Chondrocyte (in vitro differentiated cells): ENCODE measurements at regions not wholly inside any gene's neighbourhood (a gene's known extent, or its start where the extent isn't known, plus 50 kb on each side); places are given as distances from the start of the nearest gene placed in this dataset.
"Not testable (repeated sequence)": the region's sequence is repeated elsewhere in the genome, so short reads cannot be mapped to it uniquely, and the experiment has no call there.

Experiments used
- DNase-seq: peaks from one replicate; pipeline ENCODE4 v3.0.0; 2021; ENCODE audit warnings: mixed read lengths, low spot score
- H3K27ac Mint-ChIP-seq: one replicate; pipeline ENCODE4 v1.8.0; 2021; ENCODE audit warnings: mild to moderate bottlenecking, moderate library complexity, mixed read lengths; ENCODE audit not compliant: unreplicated experiment
- H3K27me3 Mint-ChIP-seq: 2 replicates; pipeline ENCODE4 v1.8.0; 2021; ENCODE audit warnings: low read depth, mixed read lengths
- H3K36me3 Mint-ChIP-seq: 2 replicates; pipeline ENCODE4 v1.8.0; 2021; ENCODE audit warnings: low read depth, mixed read lengths
- H3K4me1 Mint-ChIP-seq: 2 replicates; pipeline ENCODE4 v1.8.0; 2021; ENCODE audit warnings: low read depth, mild to moderate bottlenecking, mixed read lengths
- H3K4me3 Mint-ChIP-seq: one replicate; pipeline ENCODE4 v1.8.0; 2021; ENCODE audit warnings: mild to moderate bottlenecking, moderate library complexity, mixed read lengths; ENCODE audit not compliant: unreplicated experiment
- H3K9me3 Mint-ChIP-seq: 2 replicates; pipeline ENCODE4 v1.8.0; 2021; ENCODE audit warnings: low read depth, mixed read lengths
- TF ChIP-seq, protein P1 (sequence below): fragments of 200-600 bp; sonication (generic); IDR thresholded peaks from 2 replicates; pipeline ENCODE4 v1.5.0; 2021; ENCODE audit warnings: antibody characterized with exemption, mild to moderate bottlenecking, moderate library complexity

DNA sequence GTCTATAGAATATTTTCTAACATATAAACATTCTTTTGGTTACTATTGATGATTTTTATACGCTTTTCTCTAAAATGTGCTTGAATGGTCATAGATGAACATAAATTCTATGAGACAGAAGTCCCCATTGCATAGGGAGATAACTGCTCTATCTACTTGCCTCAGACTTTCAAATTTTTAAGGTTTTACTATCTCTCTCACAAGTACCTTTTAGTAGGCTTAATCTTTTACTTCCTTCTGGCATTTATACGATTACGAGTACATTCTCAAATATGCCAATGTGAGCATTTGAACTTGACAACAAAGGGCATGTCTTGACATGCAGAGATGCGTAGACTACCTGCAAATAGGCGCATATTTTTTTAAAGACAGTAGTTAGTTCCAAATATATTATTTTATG is 935.9 kb upstream of the LRATD1 start:
- Mint-ChIP-seq H3K27ac (no peak overlapping the region), H3K4me3 (no peak overlapping the region), H3K4me1 (no peaks in the 10 kb centered on the region), H3K27me3 (peaks cover 7% of the 10 kb centered on the region), H3K9me3 (no peaks in the 10 kb centered on the region), H3K36me3 (no peaks in the 10 kb centered on the region)
- TF ChIP-seq, protein P1, sequence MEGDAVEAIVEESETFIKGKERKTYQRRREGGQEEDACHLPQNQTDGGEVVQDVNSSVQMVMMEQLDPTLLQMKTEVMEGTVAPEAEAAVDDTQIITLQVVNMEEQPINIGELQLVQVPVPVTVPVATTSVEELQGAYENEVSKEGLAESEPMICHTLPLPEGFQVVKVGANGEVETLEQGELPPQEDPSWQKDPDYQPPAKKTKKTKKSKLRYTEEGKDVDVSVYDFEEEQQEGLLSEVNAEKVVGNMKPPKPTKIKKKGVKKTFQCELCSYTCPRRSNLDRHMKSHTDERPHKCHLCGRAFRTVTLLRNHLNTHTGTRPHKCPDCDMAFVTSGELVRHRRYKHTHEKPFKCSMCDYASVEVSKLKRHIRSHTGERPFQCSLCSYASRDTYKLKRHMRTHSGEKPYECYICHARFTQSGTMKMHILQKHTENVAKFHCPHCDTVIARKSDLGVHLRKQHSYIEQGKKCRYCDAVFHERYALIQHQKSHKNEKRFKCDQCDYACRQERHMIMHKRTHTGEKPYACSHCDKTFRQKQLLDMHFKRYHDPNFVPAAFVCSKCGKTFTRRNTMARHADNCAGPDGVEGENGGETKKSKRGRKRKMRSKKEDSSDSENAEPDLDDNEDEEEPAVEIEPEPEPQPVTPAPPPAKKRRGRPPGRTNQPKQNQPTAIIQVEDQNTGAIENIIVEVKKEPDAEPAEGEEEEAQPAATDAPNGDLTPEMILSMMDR, result no peak
- no peak for DNase-seq

DNA sequence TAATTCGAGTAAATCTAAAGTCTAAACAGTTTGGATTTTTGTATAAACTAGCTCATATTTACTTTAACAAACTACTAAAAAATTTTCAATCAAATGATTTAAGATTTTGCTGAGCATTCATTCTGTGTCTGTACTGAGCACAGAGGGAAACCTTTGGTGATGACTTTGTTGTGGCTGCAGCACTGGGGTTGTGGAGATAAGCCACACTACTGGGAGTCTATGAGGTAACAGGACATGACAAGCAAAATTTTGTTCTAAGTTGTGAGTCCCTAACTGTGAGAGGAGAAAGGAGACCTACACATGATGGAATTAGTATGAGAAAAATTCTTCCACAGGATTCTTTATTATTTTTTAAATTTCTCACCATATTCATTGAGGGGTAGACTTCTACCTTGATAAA is 933.7 kb upstream of the LRATD1 start:
- Mint-ChIP-seq H3K36me3 (no peaks in the 10 kb centered on the region), H3K27ac (no peak overlapping the region), H3K4me1 (no peaks in the 10 kb centered on the region), H3K9me3 (no peaks in the 10 kb centered on the region), H3K4me3 (no peak overlapping the region), H3K27me3 (peaks cover 7% of the 10 kb centered on the region)
- TF ChIP-seq, protein P1, result no peak
- no peak for DNase-seq

DNA sequence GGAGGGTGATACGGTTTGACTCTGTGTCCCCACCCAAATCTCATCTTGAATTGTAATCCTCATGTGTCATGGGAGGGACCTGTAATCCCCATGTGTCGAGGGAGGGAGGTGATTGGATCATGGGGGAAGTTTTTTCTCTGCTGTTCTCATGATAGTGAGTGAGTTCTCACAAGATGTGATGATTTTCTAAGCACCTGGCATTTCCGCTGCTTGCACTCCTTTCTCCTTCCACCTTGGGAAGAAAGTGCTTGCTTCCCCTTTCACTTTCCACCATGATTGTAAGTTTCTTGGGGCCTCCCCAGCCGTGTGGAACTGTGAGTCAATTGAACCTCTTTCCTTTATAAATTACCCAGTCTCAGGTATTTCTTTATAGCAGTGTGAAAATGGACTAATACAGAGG is 932.6 kb upstream of the LRATD1 start:
- H3K27ac Mint-ChIP-seq, H3K36me3 Mint-ChIP-seq, H3K4me1 Mint-ChIP-seq, H3K27me3 Mint-ChIP-seq, DNase-seq, H3K4me3 Mint-ChIP-seq, H3K9me3 Mint-ChIP-seq: not testable (repeated sequence)

DNA sequence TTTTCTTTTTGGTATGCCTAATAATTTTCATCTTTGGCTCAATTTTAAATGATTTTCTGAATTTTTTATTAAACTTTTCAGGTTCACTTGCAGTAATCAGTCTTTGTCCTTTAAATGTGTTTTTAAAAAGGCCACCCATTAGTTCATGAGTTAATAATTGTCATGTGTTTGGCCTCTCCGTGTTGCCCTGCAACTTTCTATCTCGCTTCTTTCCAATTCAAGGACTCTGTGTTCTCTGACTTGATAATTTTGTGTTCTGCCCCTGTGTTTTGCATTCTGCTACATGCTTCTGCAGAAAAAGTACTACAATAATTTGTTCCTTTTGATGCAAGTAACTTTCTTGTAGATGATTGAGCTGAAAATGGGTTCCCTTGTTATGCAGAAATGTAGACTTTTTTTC is 921.4 kb upstream of the LRATD1 start:
- H3K27ac Mint-ChIP-seq, result no peak overlapping the region
- TF ChIP-seq, protein P1, result no peak
- H3K36me3 Mint-ChIP-seq, result no peaks in the 10 kb centered on the region
- H3K4me3 Mint-ChIP-seq, result no peak overlapping the region
- H3K9me3 Mint-ChIP-seq, result peaks cover 3% of the 10 kb centered on the region
- H3K4me1 Mint-ChIP-seq, result no peaks in the 10 kb centered on the region
- DNase-seq, result no peak
- H3K27me3 Mint-ChIP-seq, result no peaks in the 10 kb centered on the region

GRCh38 chr2:13714466-13714865 is 918.1 kb upstream of the LRATD1 start:
- H3K9me3 Mint-ChIP-seq, result peaks cover 1% of the 10 kb centered on the region
- H3K4me3 Mint-ChIP-seq, result no peak overlapping the region
- H3K27me3 Mint-ChIP-seq, result no peaks in the 10 kb centered on the region
- TF ChIP-seq, protein P1, result no peak
- no peak overlapping the region for H3K27ac Mint-ChIP-seq
- no peak for DNase-seq
- H3K36me3 Mint-ChIP-seq, result no peaks in the 10 kb centered on the region
- no peaks in the 10 kb centered on the region for H3K4me1 Mint-ChIP-seq

- H3K27me3 Mint-ChIP-seq, result peaks cover 2% of the 10 kb centered on the region
- DNase-seq, result no peak
- TF ChIP-seq, protein P1, result no peak
- no peaks in the 10 kb centered on the region for H3K4me1 Mint-ChIP-seq
- no peak overlapping the region for H3K27ac Mint-ChIP-seq
- peaks cover 3% of the 10 kb centered on the region for H3K9me3 Mint-ChIP-seq
- H3K4me3 Mint-ChIP-seq, result no peak overlapping the region
- H3K36me3 Mint-ChIP-seq, result no peaks in the 10 kb centered on the region
These were observed 906.6 kb upstream of the LRATD1 start for GRCh38 chr2:13725945-13726344.
